Adipocyte (in vitro differentiated cells): ENCODE measurements at regions not wholly inside any gene's neighbourhood (a gene's known extent, or its start where the extent isn't known, plus 50 kb on each side); places are given as distances from the start of the nearest gene placed in this dataset.

Experiments used
- DNase-seq: peaks from one replicate; pipeline ENCODE4 v3.0.0-alpha.2; 2015; ENCODE audit warnings: low read depth
- H3K27me3 ChIP-seq: replicated peaks from 2 replicates; pipeline ENCODE4 v1.7.0; 2013; ENCODE audit warnings: mild to moderate bottlenecking, low read length, moderate library complexity; ENCODE audit not compliant: control insufficient read depth, insufficient read depth
- H3K36me3 ChIP-seq: 2 replicates; pipeline ENCODE4 v1.7.0; 2013; ENCODE audit warnings: low read length, mild to moderate bottlenecking, moderate library complexity; ENCODE audit not compliant: control insufficient read depth, insufficient read depth, severe bottlenecking
- H3K4me1 ChIP-seq: 2 replicates; pipeline ENCODE4 v1.7.0; 2013; ENCODE audit warnings: mild to moderate bottlenecking, low read length, moderate library complexity; ENCODE audit not compliant: control insufficient read depth, insufficient read depth
- H3K4me3 ChIP-seq: 2 replicates; pipeline ENCODE4 v1.7.0; 2013; ENCODE audit warnings: mild to moderate bottlenecking, low read length, moderate library complexity
- H3K9ac ChIP-seq: 2 replicates; pipeline ENCODE4 v1.7.0; 2013; ENCODE audit warnings: mild to moderate bottlenecking, low read length, moderate library complexity
- H3K9me3 ChIP-seq: 2 replicates; pipeline ENCODE4 v1.7.0; 2013; ENCODE audit warnings: mild to moderate bottlenecking, low read length, moderate library complexity; ENCODE audit not compliant: control insufficient read depth

- Histone ChIP-seq H3K4me3 (no peak overlapping the region), H3K4me1 (no peaks in the 10 kb centered on the region), H3K9me3 (no peaks in the 10 kb centered on the region), H3K9ac (no peak overlapping the region), H3K36me3 (no peaks in the 10 kb centered on the region), H3K27me3 (no peaks in the 10 kb centered on the region)
- DNase-seq = no peak
These were observed 1160.0 kb downstream of the HACE1 start for GRCh38 chr6:103699769-103700168.

- no peak for DNase-seq
- no peaks in the 10 kb centered on the region for H3K27me3 ChIP-seq
- H3K4me1 ChIP-seq = no peaks in the 10 kb centered on the region
- H3K9me3 ChIP-seq = no peaks in the 10 kb centered on the region
- H3K36me3 ChIP-seq = no peaks in the 10 kb centered on the region
- H3K4me3 ChIP-seq = no peak overlapping the region
- no peak overlapping the region for H3K9ac ChIP-seq
These were observed 1172.3 kb downstream of the HACE1 start for GRCh38 chr6:103687430-103687829.

- Histone ChIP-seq H3K9ac (no peak overlapping the region), H3K9me3 (no peaks in the 10 kb centered on the region), H3K27me3 (no peaks in the 10 kb centered on the region), H3K36me3 (no peaks in the 10 kb centered on the region), H3K4me1 (no peaks in the 10 kb centered on the region), H3K4me3 (no peak overlapping the region)
- no peak for DNase-seq
These were observed 1179.6 kb downstream of the HACE1 start for GRCh38 chr6:103680116-103680515.

- H3K4me1 ChIP-seq = no peaks in the 10 kb centered on the region
- no peaks in the 10 kb centered on the region for H3K27me3 ChIP-seq
- no peaks in the 10 kb centered on the region for H3K36me3 ChIP-seq
- H3K4me3 ChIP-seq = no peak overlapping the region
- no peak for DNase-seq
- H3K9me3 ChIP-seq = no peaks in the 10 kb centered on the region
- H3K9ac ChIP-seq = no peak overlapping the region
These were observed 1182.4 kb downstream of the HACE1 start for GRCh38 chr6:103677290-103677689.

GRCh38 chr6:103675807-103676406, 1183.8 kb downstream of the HACE1 start:
- H3K9ac ChIP-seq = no peak overlapping the region
- H3K4me3 ChIP-seq = no peak overlapping the region
- H3K4me1 ChIP-seq = no peaks in the 10 kb centered on the region
- no peaks in the 10 kb centered on the region for H3K27me3 ChIP-seq
- H3K9me3 ChIP-seq = no peaks in the 10 kb centered on the region
- peak; percentile 0 for DNase-seq
- no peaks in the 10 kb centered on the region for H3K36me3 ChIP-seq

- Histone ChIP-seq H3K9me3 (no peaks in the 10 kb centered on the region), H3K36me3 (no peaks in the 10 kb centered on the region), H3K27me3 (no peaks in the 10 kb centered on the region), H3K9ac (no peak overlapping the region), H3K4me1 (no peaks in the 10 kb centered on the region), H3K4me3 (no peak overlapping the region)
- no peak for DNase-seq
These were observed 1184.9 kb downstream of the HACE1 start for GRCh38 chr6:103674790-103675189.

GRCh38 chr6:103672169-103672568, 1187.5 kb downstream of the HACE1 start:
- Histone ChIP-seq H3K27me3 (no peaks in the 10 kb centered on the region), H3K4me3 (no peak overlapping the region), H3K9me3 (no peaks in the 10 kb centered on the region), H3K9ac (no peak overlapping the region), H3K4me1 (no peaks in the 10 kb centered on the region), H3K36me3 (no peaks in the 10 kb centered on the region)
- DNase-seq = no peak

- Histone ChIP-seq H3K36me3 (no peaks in the 10 kb centered on the region), H3K27me3 (no peaks in the 10 kb centered on the region), H3K4me1 (no peaks in the 10 kb centered on the region), H3K9me3 (no peaks in the 10 kb centered on the region), H3K4me3 (no peak overlapping the region), H3K9ac (no peak overlapping the region)
- no peak for DNase-seq
These were observed 1230.1 kb downstream of the HACE1 start for GRCh38 chr6:103629613-103630012.

- Histone ChIP-seq H3K4me1 (no peaks in the 10 kb centered on the region), H3K9ac (no peak overlapping the region), H3K9me3 (peaks cover 3% of the 10 kb centered on the region), H3K4me3 (no peak overlapping the region), H3K36me3 (no peaks in the 10 kb centered on the region), H3K27me3 (no peaks in the 10 kb centered on the region)
- no peak for DNase-seq
These were observed 1242.1 kb downstream of the HACE1 start for GRCh38 chr6:103617642-103618041.

- H3K9ac ChIP-seq = no peak overlapping the region
- H3K4me3 ChIP-seq = no peak overlapping the region
- H3K36me3 ChIP-seq = no peaks in the 10 kb centered on the region
- H3K27me3 ChIP-seq = no peaks in the 10 kb centered on the region
- H3K9me3 ChIP-seq = no peaks in the 10 kb centered on the region
- DNase-seq = no peak
- H3K4me1 ChIP-seq = no peaks in the 10 kb centered on the region
These were observed 1272.0 kb downstream of the HACE1 start for GRCh38 chr6:103587722-103588121.

GRCh38 chr6:103578115-103578514, 1281.6 kb downstream of the HACE1 start:
- DNase-seq = no peak
- no peaks in the 10 kb centered on the region for H3K4me1 ChIP-seq
- H3K27me3 ChIP-seq = no peaks in the 10 kb centered on the region
- no peak overlapping the region for H3K9ac ChIP-seq
- H3K36me3 ChIP-seq = no peaks in the 10 kb centered on the region
- H3K4me3 ChIP-seq = no peak overlapping the region
- no peaks in the 10 kb centered on the region for H3K9me3 ChIP-seq

GRCh38 chr6:103570431-103570830, 1289.3 kb downstream of the HACE1 start:
- H3K27me3 ChIP-seq = no peaks in the 10 kb centered on the region
- no peak for DNase-seq
- H3K36me3 ChIP-seq = no peaks in the 10 kb centered on the region
- H3K4me1 ChIP-seq = no peaks in the 10 kb centered on the region
- no peaks in the 10 kb centered on the region for H3K9me3 ChIP-seq
- no peak overlapping the region for H3K9ac ChIP-seq
- no peak overlapping the region for H3K4me3 ChIP-seq
